Keratinocyte (primary cell): ENCODE measurements at regions not wholly inside any gene's neighbourhood (a gene's known extent, or its start where the extent isn't known, plus 50 kb on each side); places are given as distances from the start of the nearest gene placed in this dataset.

Experiments used
- EZH2 ChIP-seq: IDR thresholded peaks from one replicate; pipeline ENCODE4 v1.6.1; 2012; ENCODE audit warnings: inconsistent platforms, mild to moderate bottlenecking, low read length, moderate library complexity
- TF ChIP-seq, protein P1 (sequence below), 3 experiments: IDR thresholded peaks in 1 of 3; conservative IDR thresholded peaks in 1 of 3; optimal IDR thresholded peaks in 1 of 3; 2 replicates in 2 of 3; 3 replicates in 1 of 3; pipeline versions ENCODE3 to v1.5.1; 2011; ENCODE audit warnings: low read length in 3 of 3, mild to moderate bottlenecking in 3 of 3, moderate library complexity in 2 of 3, control low read depth in 1 of 3, inconsistent platforms in 1 of 3; ENCODE audit not compliant: insufficient read depth in 2 of 3; ENCODE audit errors: extremely low read depth in 1 of 3

DNA sequence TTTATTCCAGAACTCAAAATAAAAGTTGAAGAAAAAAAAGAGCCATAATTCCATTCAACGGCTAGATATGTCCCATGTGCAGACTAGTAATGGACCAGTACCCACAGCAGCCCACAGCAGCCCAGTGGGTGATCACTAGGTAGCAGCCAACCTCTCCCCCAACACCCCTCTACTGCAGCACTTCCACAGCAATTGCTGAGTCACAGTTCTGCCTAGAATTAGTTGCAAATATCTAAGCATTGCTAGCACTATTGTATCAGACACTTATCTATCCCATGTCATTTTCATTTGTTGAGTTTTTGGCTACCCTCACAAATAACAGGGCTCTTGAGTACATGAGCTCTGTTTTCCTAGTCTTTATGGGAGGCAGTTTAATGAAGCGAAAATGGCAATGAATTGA lies 258.7 kb downstream of the RAP2A start:
- TF ChIP-seq, protein P1, sequence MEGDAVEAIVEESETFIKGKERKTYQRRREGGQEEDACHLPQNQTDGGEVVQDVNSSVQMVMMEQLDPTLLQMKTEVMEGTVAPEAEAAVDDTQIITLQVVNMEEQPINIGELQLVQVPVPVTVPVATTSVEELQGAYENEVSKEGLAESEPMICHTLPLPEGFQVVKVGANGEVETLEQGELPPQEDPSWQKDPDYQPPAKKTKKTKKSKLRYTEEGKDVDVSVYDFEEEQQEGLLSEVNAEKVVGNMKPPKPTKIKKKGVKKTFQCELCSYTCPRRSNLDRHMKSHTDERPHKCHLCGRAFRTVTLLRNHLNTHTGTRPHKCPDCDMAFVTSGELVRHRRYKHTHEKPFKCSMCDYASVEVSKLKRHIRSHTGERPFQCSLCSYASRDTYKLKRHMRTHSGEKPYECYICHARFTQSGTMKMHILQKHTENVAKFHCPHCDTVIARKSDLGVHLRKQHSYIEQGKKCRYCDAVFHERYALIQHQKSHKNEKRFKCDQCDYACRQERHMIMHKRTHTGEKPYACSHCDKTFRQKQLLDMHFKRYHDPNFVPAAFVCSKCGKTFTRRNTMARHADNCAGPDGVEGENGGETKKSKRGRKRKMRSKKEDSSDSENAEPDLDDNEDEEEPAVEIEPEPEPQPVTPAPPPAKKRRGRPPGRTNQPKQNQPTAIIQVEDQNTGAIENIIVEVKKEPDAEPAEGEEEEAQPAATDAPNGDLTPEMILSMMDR (optimal IDR thresholded peaks at IDR 0.05 in 1 of 3, IDR thresholded peaks at IDR 0.05 in 1 of 3, conservative IDR thresholded peaks at IDR 0.05 in 1 of 3; ENCODE audit: extremely low read depth in 1 of 3, insufficient read depth in 2 of 3, low read length in 3 of 3) = no peak
- TF ChIP-seq EZH2 = no peak
